ENCODE measurements at regions not wholly inside any gene's neighbourhood (a gene's known extent, or its start where the extent isn't known, plus 50 kb on each side); places are given as distances from the start of the nearest gene placed in this dataset.

DNA sequence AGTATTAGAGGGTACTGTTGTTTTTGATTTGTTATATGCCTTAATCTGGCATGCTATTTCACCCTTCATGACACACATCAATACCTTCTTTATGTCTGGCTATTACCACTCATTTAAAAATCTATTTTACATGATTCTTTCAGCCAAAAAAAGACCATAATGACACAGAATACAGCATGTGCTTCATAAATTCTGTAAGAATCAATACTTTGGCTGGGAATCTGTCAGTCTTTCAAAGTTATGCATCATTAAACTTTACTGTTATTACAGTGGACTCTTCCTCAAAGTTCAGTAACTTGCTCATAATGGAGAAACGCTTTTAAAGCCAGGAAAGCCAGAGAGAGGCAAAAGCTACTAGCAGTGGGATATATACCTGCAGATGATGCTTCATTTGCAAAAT lies 247.2 kb upstream of the ADGRL2 start:
- Histone ChIP-seq H3K4me3 (ENCODE audit: low read depth, low read length) (no peak overlapping the region), H3K9me3 (no peaks in the 10 kb centered on the region), H3K4me1 (no peaks in the 10 kb centered on the region), H3K27me3 (replicated peaks; ENCODE audit: control insufficient read depth, insufficient read depth, low read length) (no peaks in the 10 kb centered on the region), H3K36me3 (ENCODE audit: control insufficient read depth, insufficient read depth, low read length) (no peaks in the 10 kb centered on the region)
- H3K36me3 Mint-ChIP-seq (ENCODE audit: insufficient read depth, unreplicated experiment) = no peaks in the 10 kb centered on the region
- intact Hi-C loops (cut with micrococcal nuclease; ENCODE audit: unreplicated experiment) = no loop called here
- TF ChIP-seq, protein P1, sequence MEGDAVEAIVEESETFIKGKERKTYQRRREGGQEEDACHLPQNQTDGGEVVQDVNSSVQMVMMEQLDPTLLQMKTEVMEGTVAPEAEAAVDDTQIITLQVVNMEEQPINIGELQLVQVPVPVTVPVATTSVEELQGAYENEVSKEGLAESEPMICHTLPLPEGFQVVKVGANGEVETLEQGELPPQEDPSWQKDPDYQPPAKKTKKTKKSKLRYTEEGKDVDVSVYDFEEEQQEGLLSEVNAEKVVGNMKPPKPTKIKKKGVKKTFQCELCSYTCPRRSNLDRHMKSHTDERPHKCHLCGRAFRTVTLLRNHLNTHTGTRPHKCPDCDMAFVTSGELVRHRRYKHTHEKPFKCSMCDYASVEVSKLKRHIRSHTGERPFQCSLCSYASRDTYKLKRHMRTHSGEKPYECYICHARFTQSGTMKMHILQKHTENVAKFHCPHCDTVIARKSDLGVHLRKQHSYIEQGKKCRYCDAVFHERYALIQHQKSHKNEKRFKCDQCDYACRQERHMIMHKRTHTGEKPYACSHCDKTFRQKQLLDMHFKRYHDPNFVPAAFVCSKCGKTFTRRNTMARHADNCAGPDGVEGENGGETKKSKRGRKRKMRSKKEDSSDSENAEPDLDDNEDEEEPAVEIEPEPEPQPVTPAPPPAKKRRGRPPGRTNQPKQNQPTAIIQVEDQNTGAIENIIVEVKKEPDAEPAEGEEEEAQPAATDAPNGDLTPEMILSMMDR (IDR thresholded peaks at IDR 0.05; ENCODE audit: insufficient read depth in 1 of 2, low read depth in 1 of 2, low read length in 1 of 2, severe bottlenecking in 1 of 2, unreplicated experiment in 1 of 2) = no peak
- H3K4me1 Mint-ChIP-seq (ENCODE audit: low read depth, unreplicated experiment) = no peaks in the 10 kb centered on the region
- no peak overlapping the region for H3K27ac Mint-ChIP-seq (ENCODE audit: unreplicated experiment)
- CTCF ChIA-PET = no interaction called here
- H3K4me3 Mint-ChIP-seq (ENCODE audit: unreplicated experiment) = no peak overlapping the region
- no peak for DNase-seq
- no peaks in the 10 kb centered on the region for H3K9me3 Mint-ChIP-seq (ENCODE audit: unreplicated experiment)
- no TSS peak for BruUV-seq (replicated peaks)
- POLR2A ChIA-PET = no interaction called here
- no peaks in the 10 kb centered on the region for H3K27me3 Mint-ChIP-seq (ENCODE audit: insufficient read depth, unreplicated experiment)

DNA sequence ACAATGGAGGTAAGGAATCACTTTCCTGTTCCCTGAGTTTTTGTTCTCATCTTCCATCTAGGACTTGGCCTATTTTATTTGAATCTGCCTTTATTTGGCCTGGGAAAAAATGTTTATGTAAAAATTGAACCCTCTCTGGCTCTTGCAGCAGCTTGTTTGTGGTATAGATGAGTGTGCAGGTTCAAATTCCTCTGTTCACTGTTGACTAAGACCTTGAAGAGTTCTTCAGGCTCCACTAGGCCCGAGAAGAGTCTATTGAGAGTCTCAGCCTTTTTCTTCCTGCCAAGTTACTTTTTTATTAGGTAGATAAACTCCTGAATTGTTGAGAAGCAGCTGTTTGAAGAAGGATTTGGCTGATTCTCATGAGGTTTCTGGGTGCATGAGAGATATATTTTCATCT lies 248.8 kb upstream of the ADGRL2 start:
- no peak overlapping the region for H3K27ac Mint-ChIP-seq (ENCODE audit: unreplicated experiment)
- no TSS peak for BruUV-seq (replicated peaks)

DNA sequence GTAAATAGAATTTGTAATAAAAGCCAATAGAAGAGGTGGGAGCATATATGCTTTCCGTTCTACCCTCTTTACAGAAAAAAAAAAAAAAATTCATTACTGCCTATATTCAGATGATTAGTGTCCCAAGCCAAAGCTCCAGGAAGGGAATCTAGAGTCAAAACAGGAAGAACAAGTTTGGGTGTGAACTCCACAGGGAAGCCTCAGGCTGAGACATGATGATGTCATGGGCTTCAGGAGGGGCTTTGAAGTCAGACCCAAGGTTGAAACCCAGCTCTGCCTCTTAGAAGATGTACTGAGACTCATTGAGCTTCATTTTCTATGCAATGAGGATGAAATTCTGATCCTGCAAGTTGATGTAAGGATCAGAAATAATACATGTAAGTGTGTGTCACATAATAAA lies 250.0 kb upstream of the ADGRL2 start:
- intact Hi-C loops (cut with micrococcal nuclease; ENCODE audit: unreplicated experiment) = no loop called here
- Histone ChIP-seq H3K36me3 (ENCODE audit: control insufficient read depth, insufficient read depth, low read length) (no peaks in the 10 kb centered on the region), H3K9me3 (no peaks in the 10 kb centered on the region), H3K4me3 (ENCODE audit: low read depth, low read length) (no peak overlapping the region), H3K27me3 (replicated peaks; ENCODE audit: control insufficient read depth, insufficient read depth, low read length) (no peaks in the 10 kb centered on the region), H3K4me1 (no peaks in the 10 kb centered on the region)
- no peak overlapping the region for H3K27ac Mint-ChIP-seq (ENCODE audit: unreplicated experiment)
- no peaks in the 10 kb centered on the region for H3K4me1 Mint-ChIP-seq (ENCODE audit: low read depth, unreplicated experiment)
- no peaks in the 10 kb centered on the region for H3K9me3 Mint-ChIP-seq (ENCODE audit: unreplicated experiment)
- TF ChIP-seq, protein P1 (IDR thresholded peaks at IDR 0.05; ENCODE audit: insufficient read depth in 1 of 2, low read depth in 1 of 2, low read length in 1 of 2, severe bottlenecking in 1 of 2, unreplicated experiment in 1 of 2) = no peak
- no peak overlapping the region for H3K4me3 Mint-ChIP-seq (ENCODE audit: unreplicated experiment)
- no peaks in the 10 kb centered on the region for H3K36me3 Mint-ChIP-seq (ENCODE audit: insufficient read depth, unreplicated experiment)
- POLR2A ChIA-PET = no interaction called here
- peak in 1 of 2 experiments; percentile 1 for DNase-seq
- BruUV-seq (replicated peaks) = no TSS peak
- peaks cover 2% of the 10 kb centered on the region for H3K27me3 Mint-ChIP-seq (ENCODE audit: insufficient read depth, unreplicated experiment)
- CTCF ChIA-PET = interaction anchor here (1.6 kb wide), 1 partner anchor 210 kb away, joined by 10 read pairs; no protein-coding TSS in a partner anchor

More for the DNA sequence above, 248.8 kb upstream of the ADGRL2 start:
- no peak overlapping the region for H3K4me3 ChIP-seq (ENCODE audit: low read depth, low read length)
- H3K4me3 Mint-ChIP-seq (ENCODE audit: unreplicated experiment) = no peak overlapping the region
- POLR2A ChIA-PET = no interaction called here
- no peaks in the 10 kb centered on the region for H3K9me3 ChIP-seq
- intact Hi-C loops (cut with micrococcal nuclease; ENCODE audit: unreplicated experiment) = no loop called here
- peaks cover 2% of the 10 kb centered on the region for H3K27me3 Mint-ChIP-seq (ENCODE audit: insufficient read depth, unreplicated experiment)
- CTCF ChIA-PET = interaction anchor here (1.0 kb wide), 1 partner anchor 208 kb away, joined by 3 read pairs; no protein-coding TSS in a partner anchor
- no peaks in the 10 kb centered on the region for H3K4me1 Mint-ChIP-seq (ENCODE audit: low read depth, unreplicated experiment)
- H3K36me3 Mint-ChIP-seq (ENCODE audit: insufficient read depth, unreplicated experiment) = no peaks in the 10 kb centered on the region
- no peaks in the 10 kb centered on the region for H3K36me3 ChIP-seq (ENCODE audit: control insufficient read depth, insufficient read depth, low read length)
- no peak for DNase-seq
- H3K9me3 Mint-ChIP-seq (ENCODE audit: unreplicated experiment) = no peaks in the 10 kb centered on the region
- H3K27me3 ChIP-seq (replicated peaks; ENCODE audit: control insufficient read depth, insufficient read depth, low read length) = no peaks in the 10 kb centered on the region
- TF ChIP-seq, protein P1 (IDR thresholded peaks at IDR 0.05; ENCODE audit: insufficient read depth in 1 of 2, low read depth in 1 of 2, low read length in 1 of 2, severe bottlenecking in 1 of 2, unreplicated experiment in 1 of 2) = no peak
- H3K4me1 ChIP-seq = no peaks in the 10 kb centered on the region

Data from Caco-2 (cell line).